ENCODE measurements at regions not wholly inside any gene's neighbourhood (a gene's known extent, or its start where the extent isn't known, plus 50 kb on each side); places are given as distances from the start of the nearest gene placed in this dataset.
A peak's percentile ranks its signal among the peaks of the same experiment; 100 is the strongest.

- DNase-seq, result no peak
Measured at GRCh38 chr13:72093262-72093661, 226.3 kb upstream of the DACH1 start.

- DNase-seq, result no peak
Measured at GRCh38 chr13:72074663-72075062, 207.7 kb upstream of the DACH1 start.

GRCh38 chr13:72072261-72072660 lies 205.3 kb upstream of the DACH1 start:
- DNase-seq, result no peak

- DNase-seq, result no peak
Measured at GRCh38 chr13:72071713-72072112, 204.7 kb upstream of the DACH1 start.

GRCh38 chr13:72062566-72062965 lies 195.6 kb upstream of the DACH1 start:
- peak in 1 of 5 experiments; percentile 45 for DNase-seq

GRCh38 chr13:72061613-72062012 lies 194.6 kb upstream of the DACH1 start:
- DNase-seq, result no peak

GRCh38 chr13:72050251-72050650 lies 183.2 kb upstream of the DACH1 start:
- DNase-seq, result no peak

GRCh38 chr13:72043366-72043765 lies 176.4 kb upstream of the DACH1 start:
- DNase-seq, result no peak

- DNase-seq, result no peak
Measured at GRCh38 chr13:72041165-72041564, 174.2 kb upstream of the DACH1 start.

GRCh38 chr13:72039126-72039525 lies 172.1 kb upstream of the DACH1 start:
- DNase-seq, result no peak

- DNase-seq, result no peak
Measured at GRCh38 chr13:72029981-72030380, 163.0 kb upstream of the DACH1 start.

GRCh38 chr13:72025836-72026235 lies 158.8 kb upstream of the DACH1 start:
- DNase-seq, result no peak

GRCh38 chr13:72023895-72024294 lies 156.9 kb upstream of the DACH1 start:
- DNase-seq, result no peak

- DNase-seq, result no peak
Measured at GRCh38 chr13:72005455-72005854, 138.5 kb upstream of the DACH1 start.

- no peak for DNase-seq
Measured at GRCh38 chr13:72004784-72005374, 137.9 kb upstream of the DACH1 start.

GRCh38 chr13:72004246-72004645 lies 137.2 kb upstream of the DACH1 start:
- DNase-seq, result no peak

GRCh38 chr13:71998223-71998622 lies 131.2 kb upstream of the DACH1 start:
- no peak for DNase-seq

- DNase-seq, result no peak
Measured at GRCh38 chr13:71979616-71980015, 112.6 kb upstream of the DACH1 start.

GRCh38 chr13:71977028-71977427 lies 110.0 kb upstream of the DACH1 start:
- DNase-seq, result no peak

GRCh38 chr13:71967990-71968389 lies 101.0 kb upstream of the DACH1 start:
- DNase-seq, result no peak

- no peak for DNase-seq
Measured at GRCh38 chr13:71964491-71965100, 97.6 kb upstream of the DACH1 start.

- no peak for DNase-seq
Measured at GRCh38 chr13:71962735-71963134, 95.7 kb upstream of the DACH1 start.

GRCh38 chr13:71962126-71962525 lies 95.1 kb upstream of the DACH1 start:
- DNase-seq, result no peak

GRCh38 chr13:71949441-71949840 lies 82.4 kb upstream of the DACH1 start:
- no peak for DNase-seq

- no peak for DNase-seq
Measured at GRCh38 chr13:71939186-71939585, 72.2 kb upstream of the DACH1 start.

Measured in T-helper 2 cell (primary cell).